HEK293 (cell line): ENCODE measurements at regions not wholly inside any gene's neighbourhood (a gene's known extent, or its start where the extent isn't known, plus 50 kb on each side); places are given as distances from the start of the nearest gene placed in this dataset.

Experiments used
- CTCF ChIA-PET: fragments of 350-600 bp; formaldehyde crosslinking; extraction: SDS; loops from one replicate; lab custom pipeline; 2021; ENCODE audit warnings: antibody characterized with exemption; lab: Yijun Ruan, JAX
- POLR2A ChIA-PET: fragments of 300-600 bp; formaldehyde crosslinking; extraction: SDS; loops from one replicate; lab custom pipeline; 2020; ENCODE audit warnings: antibody characterized with exemption, inconsistent platforms; lab: Yijun Ruan, JAX
- H3K27ac ChIP-seq: fragments of 200-500 bp; sonication (Bioruptor generic); 2 replicates; pipeline ENCODE4 v1.5.1; 2014; ENCODE audit warnings: low read depth, low read length, control low read depth, inconsistent platforms; ENCODE audit errors: extremely low read depth
- H3K36me3 ChIP-seq, 2 experiments: fragments of 200-500 bp in 1 of 2; sonication (Bioruptor generic) in 1 of 2; 1 replicate in 1 of 2; 2 replicates in 1 of 2; pipeline ENCODE4 v1.5.1; 2014 to 2017; ENCODE audit warnings: inconsistent platforms in 2 of 2, low read length in 2 of 2; ENCODE audit not compliant: control insufficient read depth in 2 of 2, insufficient read depth in 1 of 2
- H3K4me1 ChIP-seq: fragments of 200-500 bp; sonication (Bioruptor generic); 2 replicates; pipeline ENCODE4 v1.5.1; 2014; ENCODE audit warnings: mild to moderate bottlenecking, low read length, inconsistent platforms; ENCODE audit not compliant: control insufficient read depth, insufficient read depth
- H3K4me3 ChIP-seq: 2 replicates; pipeline ENCODE4 v1.5.1; 2011; ENCODE audit warnings: low read depth, mild to moderate bottlenecking, control low read depth, low read length, moderate library complexity
- H3K9me3 ChIP-seq: fragments of 200-500 bp; sonication (Bioruptor generic); 2 replicates; pipeline ENCODE4 v1.5.1; 2014; ENCODE audit warnings: low read depth, low read length, inconsistent platforms; ENCODE audit not compliant: control insufficient read depth, insufficient read depth
- HOXC10 ChIP-seq: sonication (generic); formaldehyde crosslinking; IDR thresholded peaks from 2 replicates; pipeline ENCODE4 v1.8.1; 2023; ENCODE audit warnings: mild to moderate bottlenecking, missing genetic modification reagents
- MYNN ChIP-seq: fragments of 450-650 bp; formaldehyde crosslinking; IDR thresholded peaks from 2 replicates; pipeline ENCODE4 v1.5.1; 2016; ENCODE audit warnings: missing biosample characterization, missing genetic modification characterization, borderline replicate concordance
- OSR2 ChIP-seq: fragments of 450-650 bp; formaldehyde crosslinking; IDR thresholded peaks from 2 replicates; pipeline ENCODE4 v1.5.1; 2016; ENCODE audit warnings: missing biosample characterization, missing genetic modification characterization
- SP7 ChIP-seq: fragments of 450-650 bp; formaldehyde crosslinking; IDR thresholded peaks from 2 replicates; pipeline ENCODE4 v1.5.1; 2016; ENCODE audit warnings: missing biosample characterization, missing genetic modification characterization
- ZFP37 ChIP-seq: fragments of 450-650 bp; formaldehyde crosslinking; IDR thresholded peaks from 2 replicates; pipeline ENCODE4 v1.5.1; 2016; ENCODE audit warnings: missing biosample characterization, missing genetic modification characterization
- ZNF133 ChIP-seq: fragments of 450-650 bp; formaldehyde crosslinking; IDR thresholded peaks from 2 replicates; pipeline ENCODE4 v1.5.1; 2016; ENCODE audit warnings: missing biosample characterization, missing genetic modification characterization
- ZNF138 ChIP-seq: fragments of 450-650 bp; formaldehyde crosslinking; IDR thresholded peaks from 2 replicates; pipeline ENCODE4 v1.5.1; 2016; ENCODE audit warnings: missing biosample characterization, missing genetic modification characterization, borderline replicate concordance
- ZNF146 ChIP-seq: fragments of 450-650 bp; formaldehyde crosslinking; IDR thresholded peaks from 2 replicates; pipeline ENCODE4 v1.5.1; 2016; ENCODE audit warnings: missing biosample characterization, missing genetic modification characterization
- ZNF24 ChIP-seq: fragments of 450-650 bp; formaldehyde crosslinking; IDR thresholded peaks from 2 replicates; pipeline ENCODE4 v1.5.1; 2016; ENCODE audit warnings: missing biosample characterization, missing genetic modification characterization
- ZNF266 ChIP-seq: fragments of 450-650 bp; formaldehyde crosslinking; IDR thresholded peaks from 2 replicates; pipeline ENCODE4 v1.5.1; 2016; ENCODE audit warnings: missing biosample characterization, missing genetic modification characterization, low read depth
- ZNF37A ChIP-seq: fragments of 450-650 bp; IDR thresholded peaks from 2 replicates; pipeline ENCODE4 v1.5.1; 2018; ENCODE audit warnings: missing biosample characterization, missing genetic modification characterization
- ZNF560 ChIP-seq: fragments of 450-650 bp; formaldehyde crosslinking; IDR thresholded peaks from 2 replicates; pipeline ENCODE4 v1.5.1; 2017; ENCODE audit warnings: missing biosample characterization, missing genetic modification characterization, borderline replicate concordance
- ZNF670 ChIP-seq: fragments of 450-650 bp; formaldehyde crosslinking; IDR thresholded peaks from 2 replicates; pipeline ENCODE4 v1.5.1; 2016; ENCODE audit warnings: missing biosample characterization, missing genetic modification characterization, low read depth
- ZNF777 ChIP-seq: fragments of 450-650 bp; formaldehyde crosslinking; IDR thresholded peaks from 2 replicates; pipeline ENCODE4 v1.5.1; 2017; ENCODE audit warnings: missing biosample characterization, missing genetic modification characterization, borderline replicate concordance
- ZSCAN16 ChIP-seq: fragments of 450-650 bp; formaldehyde crosslinking; IDR thresholded peaks from 2 replicates; pipeline ENCODE4 v1.5.1; 2016; ENCODE audit warnings: missing biosample characterization, missing genetic modification characterization
- TF ChIP-seq, protein P1 (sequence below): fragments of 450-650 bp; formaldehyde crosslinking; IDR thresholded peaks from 2 replicates; pipeline ENCODE4 v1.5.0; 2017; ENCODE audit warnings: missing biosample characterization, missing genetic modification characterization, borderline replicate concordance
- TF ChIP-seq, protein P2 (sequence below): fragments of 450-650 bp; formaldehyde crosslinking; IDR thresholded peaks from 2 replicates; pipeline ENCODE4 v1.5.1; 2016; ENCODE audit warnings: missing biosample characterization, missing genetic modification characterization
- TF ChIP-seq, protein P3 (sequence below): fragments of 450-650 bp; formaldehyde crosslinking; IDR thresholded peaks from 2 replicates; pipeline ENCODE4 v1.5.1; 2016; ENCODE audit warnings: missing biosample characterization, missing genetic modification characterization
- TF ChIP-seq, protein P4 (sequence below): fragments of 450-650 bp; formaldehyde crosslinking; IDR thresholded peaks from 2 replicates; pipeline ENCODE4 v1.5.1; 2017; ENCODE audit warnings: missing biosample characterization, missing genetic modification characterization

DNA sequence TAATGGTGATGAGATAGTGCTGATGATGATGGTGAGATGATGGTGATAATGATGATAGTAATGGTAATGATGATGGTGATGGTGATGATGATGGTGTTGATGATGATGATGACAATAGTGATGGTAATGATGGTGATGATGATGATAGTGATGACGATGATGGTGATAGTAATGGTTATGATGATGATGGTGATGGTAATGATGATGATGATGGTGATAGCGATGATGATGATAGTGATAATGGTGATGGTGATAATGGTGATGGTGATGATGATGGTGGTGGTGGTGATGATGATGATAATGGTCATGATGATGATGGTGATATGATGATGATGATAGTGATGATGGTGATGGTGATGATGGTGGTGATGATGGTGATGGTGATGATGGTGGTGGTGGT, 384.6 kb downstream of the MATN1 start (continued):
- TF ChIP-seq, protein P1, sequence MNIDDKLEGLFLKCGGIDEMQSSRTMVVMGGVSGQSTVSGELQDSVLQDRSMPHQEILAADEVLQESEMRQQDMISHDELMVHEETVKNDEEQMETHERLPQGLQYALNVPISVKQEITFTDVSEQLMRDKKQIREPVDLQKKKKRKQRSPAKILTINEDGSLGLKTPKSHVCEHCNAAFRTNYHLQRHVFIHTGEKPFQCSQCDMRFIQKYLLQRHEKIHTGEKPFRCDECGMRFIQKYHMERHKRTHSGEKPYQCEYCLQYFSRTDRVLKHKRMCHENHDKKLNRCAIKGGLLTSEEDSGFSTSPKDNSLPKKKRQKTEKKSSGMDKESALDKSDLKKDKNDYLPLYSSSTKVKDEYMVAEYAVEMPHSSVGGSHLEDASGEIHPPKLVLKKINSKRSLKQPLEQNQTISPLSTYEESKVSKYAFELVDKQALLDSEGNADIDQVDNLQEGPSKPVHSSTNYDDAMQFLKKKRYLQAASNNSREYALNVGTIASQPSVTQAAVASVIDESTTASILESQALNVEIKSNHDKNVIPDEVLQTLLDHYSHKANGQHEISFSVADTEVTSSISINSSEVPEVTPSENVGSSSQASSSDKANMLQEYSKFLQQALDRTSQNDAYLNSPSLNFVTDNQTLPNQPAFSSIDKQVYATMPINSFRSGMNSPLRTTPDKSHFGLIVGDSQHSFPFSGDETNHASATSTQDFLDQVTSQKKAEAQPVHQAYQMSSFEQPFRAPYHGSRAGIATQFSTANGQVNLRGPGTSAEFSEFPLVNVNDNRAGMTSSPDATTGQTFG (tag by site-specific recombination): peak; percentile 84
- TF ChIP-seq ZNF146 (no peak), ZNF138 (tag by site-specific recombination) (no peak), ZNF133 (tag by site-specific recombination) (no peak), ZSCAN16 (no peak), ZNF266 (tag by site-specific recombination) (no peak), ZFP37 (tag by site-specific recombination) (no peak), SP7 (tag by site-specific recombination) (no peak), ZNF37A (tag by site-specific recombination) (no peak), OSR2 (tag by site-specific recombination) (no peak; the same call in 1 of the 2 replicates), HOXC10 (no peak), ZNF670 (tag by site-specific recombination) (no peak), ZNF24 (tag by site-specific recombination) (no peak), ZNF777 (tag by site-specific recombination) (0 out of 2 replicates have a peak, but pooled peaks have one; percentile 17), MYNN (tag by site-specific recombination) (no peak)
- TF ChIP-seq, protein P2, sequence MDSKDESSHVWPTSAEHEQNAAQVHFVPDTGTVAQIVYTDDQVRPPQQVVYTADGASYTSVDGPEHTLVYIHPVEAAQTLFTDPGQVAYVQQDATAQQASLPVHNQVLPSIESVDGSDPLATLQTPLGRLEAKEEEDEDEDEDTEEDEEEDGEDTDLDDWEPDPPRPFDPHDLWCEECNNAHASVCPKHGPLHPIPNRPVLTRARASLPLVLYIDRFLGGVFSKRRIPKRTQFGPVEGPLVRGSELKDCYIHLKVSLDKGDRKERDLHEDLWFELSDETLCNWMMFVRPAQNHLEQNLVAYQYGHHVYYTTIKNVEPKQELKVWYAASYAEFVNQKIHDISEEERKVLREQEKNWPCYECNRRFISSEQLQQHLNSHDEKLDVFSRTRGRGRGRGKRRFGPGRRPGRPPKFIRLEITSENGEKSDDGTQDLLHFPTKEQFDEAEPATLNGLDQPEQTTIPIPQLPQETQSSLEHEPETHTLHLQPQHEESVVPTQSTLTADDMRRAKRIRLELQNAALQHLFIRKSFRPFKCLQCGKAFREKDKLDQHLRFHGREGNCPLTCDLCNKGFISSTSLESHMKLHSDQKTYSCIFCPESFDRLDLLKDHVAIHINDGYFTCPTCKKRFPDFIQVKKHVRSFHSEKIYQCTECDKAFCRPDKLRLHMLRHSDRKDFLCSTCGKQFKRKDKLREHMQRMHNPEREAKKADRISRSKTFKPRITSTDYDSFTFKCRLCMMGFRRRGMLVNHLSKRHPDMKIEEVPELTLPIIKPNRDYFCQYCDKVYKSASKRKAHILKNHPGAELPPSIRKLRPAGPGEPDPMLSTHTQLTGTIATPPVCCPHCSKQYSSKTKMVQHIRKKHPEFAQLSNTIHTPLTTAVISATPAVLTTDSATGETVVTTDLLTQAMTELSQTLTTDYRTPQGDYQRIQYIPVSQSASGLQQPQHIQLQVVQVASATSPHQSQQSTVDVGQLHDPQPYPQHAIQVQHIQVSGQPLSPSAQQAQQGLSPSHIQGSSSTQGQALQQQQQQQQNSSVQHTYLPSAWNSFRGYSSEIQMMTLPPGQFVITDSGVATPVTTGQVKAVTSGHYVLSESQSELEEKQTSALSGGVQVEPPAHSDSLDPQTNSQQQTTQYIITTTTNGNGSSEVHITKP: no peak
- TF ChIP-seq, protein P3, sequence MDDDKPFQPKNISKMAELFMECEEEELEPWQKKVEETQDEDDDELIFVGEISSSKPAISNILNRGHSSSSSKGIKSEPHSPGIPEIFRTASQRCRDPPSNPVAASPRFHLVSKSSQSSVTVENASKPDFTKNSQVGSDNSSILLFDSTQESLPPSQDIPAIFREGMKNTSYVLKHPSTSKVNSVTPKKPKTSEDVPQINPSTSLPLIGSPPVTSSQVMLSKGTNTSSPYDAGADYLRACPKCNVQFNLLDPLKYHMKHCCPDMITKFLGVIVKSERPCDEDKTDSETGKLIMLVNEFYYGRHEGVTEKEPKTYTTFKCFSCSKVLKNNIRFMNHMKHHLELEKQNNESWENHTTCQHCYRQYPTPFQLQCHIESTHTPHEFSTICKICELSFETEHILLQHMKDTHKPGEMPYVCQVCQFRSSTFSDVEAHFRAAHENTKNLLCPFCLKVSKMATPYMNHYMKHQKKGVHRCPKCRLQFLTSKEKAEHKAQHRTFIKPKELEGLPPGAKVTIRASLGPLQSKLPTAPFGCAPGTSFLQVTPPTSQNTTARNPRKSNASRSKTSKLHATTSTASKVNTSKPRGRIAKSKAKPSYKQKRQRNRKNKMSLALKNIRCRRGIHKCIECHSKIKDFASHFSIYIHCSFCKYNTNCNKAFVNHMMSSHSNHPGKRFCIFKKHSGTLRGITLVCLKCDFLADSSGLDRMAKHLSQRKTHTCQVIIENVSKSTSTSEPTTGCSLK: no peak
- TF ChIP-seq, protein P4, sequence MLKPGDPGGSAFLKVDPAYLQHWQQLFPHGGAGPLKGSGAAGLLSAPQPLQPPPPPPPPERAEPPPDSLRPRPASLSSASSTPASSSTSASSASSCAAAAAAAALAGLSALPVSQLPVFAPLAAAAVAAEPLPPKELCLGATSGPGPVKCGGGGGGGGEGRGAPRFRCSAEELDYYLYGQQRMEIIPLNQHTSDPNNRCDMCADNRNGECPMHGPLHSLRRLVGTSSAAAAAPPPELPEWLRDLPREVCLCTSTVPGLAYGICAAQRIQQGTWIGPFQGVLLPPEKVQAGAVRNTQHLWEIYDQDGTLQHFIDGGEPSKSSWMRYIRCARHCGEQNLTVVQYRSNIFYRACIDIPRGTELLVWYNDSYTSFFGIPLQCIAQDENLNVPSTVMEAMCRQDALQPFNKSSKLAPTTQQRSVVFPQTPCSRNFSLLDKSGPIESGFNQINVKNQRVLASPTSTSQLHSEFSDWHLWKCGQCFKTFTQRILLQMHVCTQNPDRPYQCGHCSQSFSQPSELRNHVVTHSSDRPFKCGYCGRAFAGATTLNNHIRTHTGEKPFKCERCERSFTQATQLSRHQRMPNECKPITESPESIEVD (tag by site-specific recombination): no peak
- TF ChIP-seq, all 188 proteins: peak for 8

DNA sequence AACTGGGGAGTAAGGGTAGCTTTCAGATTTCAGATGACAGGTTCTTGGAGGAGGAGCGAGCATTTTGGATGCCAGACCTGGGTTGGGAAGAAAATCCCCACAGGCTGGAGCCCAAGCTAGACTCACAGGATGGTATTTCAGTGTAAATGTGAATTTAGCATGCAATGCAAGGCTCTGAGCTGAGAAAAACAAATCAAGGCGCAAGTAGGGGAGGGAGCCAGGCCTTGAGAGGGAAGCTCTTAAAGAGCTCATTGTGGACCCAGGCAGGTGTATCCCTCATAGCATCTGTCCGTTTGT, 386.1 kb downstream of the MATN1 start:
- POLR2A ChIA-PET: interaction anchor here (0.5 kb wide), 1 partner anchor 1583 kb away, joined by 6 read pairs; no protein-coding TSS in a partner anchor

More for the DNA sequence above, 386.1 kb downstream of the MATN1 start:
- Histone ChIP-seq H3K9me3 (no peaks in the 10 kb centered on the region), H3K27ac (no peak overlapping the region), H3K4me3 (no peak overlapping the region), H3K4me1 (no peaks in the 10 kb centered on the region), H3K36me3 (no peaks in the 10 kb centered on the region; a peak in 1 of 3 replicates)
- CTCF ChIA-PET: interaction anchor here (0.6 to 1.1 kb wide), 2 partner anchors 43 to 381 kb away, joined by 3 to 5 read pairs; no protein-coding TSS in a partner anchor
- no peak for TF ChIP-seq ZNF560 (tag by site-specific recombination)
